Esophagus muscularis mucosa (tissue), 3 donors: ENCODE measurements at regions not wholly inside any gene's neighbourhood (a gene's known extent, or its start where the extent isn't known, plus 50 kb on each side); places are given as distances from the start of the nearest gene placed in this dataset.

Source experiments
- POLR2A ChIP-seq: fragments of 450-650 bp; IDR thresholded peaks from one replicate; pipeline ENCODE4 v1.6.1; 2017; ENCODE audit warnings: antibody characterized with exemption, moderate library complexity, mild to moderate bottlenecking, low read depth
- TF ChIP-seq, protein P1 (sequence below), 3 experiments: fragments of 200-600 bp in 2 of 3; fragments of 450-650 bp in 1 of 3; sonication (generic) in 2 of 3; IDR thresholded peaks; one replicate each; pipeline ENCODE4 v1.5.1; 2017 to 2019; ENCODE audit warnings: antibody characterized with exemption in 3 of 3, mild to moderate bottlenecking in 2 of 3, moderate library complexity in 1 of 3

DNA sequence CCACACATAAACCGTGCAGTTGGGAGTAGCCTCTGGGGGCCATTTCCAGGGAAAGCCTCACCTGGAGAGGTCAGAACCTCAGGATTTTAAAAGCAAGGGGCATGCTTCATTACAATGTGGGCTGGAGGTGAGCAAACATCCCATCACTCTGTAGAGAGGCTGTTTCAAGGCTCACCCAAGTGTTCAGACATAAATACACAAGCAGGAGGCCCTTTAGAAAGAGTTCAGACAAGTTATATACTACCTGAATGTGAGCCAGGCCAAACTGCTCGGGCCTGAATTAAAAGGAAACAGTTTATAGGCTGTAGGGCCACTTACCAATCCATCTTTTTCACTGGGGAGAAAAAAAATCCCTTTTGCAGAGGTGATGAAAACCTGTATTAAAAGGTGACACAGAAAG lies 540.0 kb upstream of the ZEB2 start:
- TF ChIP-seq, protein P1, sequence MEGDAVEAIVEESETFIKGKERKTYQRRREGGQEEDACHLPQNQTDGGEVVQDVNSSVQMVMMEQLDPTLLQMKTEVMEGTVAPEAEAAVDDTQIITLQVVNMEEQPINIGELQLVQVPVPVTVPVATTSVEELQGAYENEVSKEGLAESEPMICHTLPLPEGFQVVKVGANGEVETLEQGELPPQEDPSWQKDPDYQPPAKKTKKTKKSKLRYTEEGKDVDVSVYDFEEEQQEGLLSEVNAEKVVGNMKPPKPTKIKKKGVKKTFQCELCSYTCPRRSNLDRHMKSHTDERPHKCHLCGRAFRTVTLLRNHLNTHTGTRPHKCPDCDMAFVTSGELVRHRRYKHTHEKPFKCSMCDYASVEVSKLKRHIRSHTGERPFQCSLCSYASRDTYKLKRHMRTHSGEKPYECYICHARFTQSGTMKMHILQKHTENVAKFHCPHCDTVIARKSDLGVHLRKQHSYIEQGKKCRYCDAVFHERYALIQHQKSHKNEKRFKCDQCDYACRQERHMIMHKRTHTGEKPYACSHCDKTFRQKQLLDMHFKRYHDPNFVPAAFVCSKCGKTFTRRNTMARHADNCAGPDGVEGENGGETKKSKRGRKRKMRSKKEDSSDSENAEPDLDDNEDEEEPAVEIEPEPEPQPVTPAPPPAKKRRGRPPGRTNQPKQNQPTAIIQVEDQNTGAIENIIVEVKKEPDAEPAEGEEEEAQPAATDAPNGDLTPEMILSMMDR (IDR thresholded peaks at IDR 0.05): no peak
- TF ChIP-seq POLR2A: no peak
